Trophoblast cell (in vitro differentiated cells and primary cell): ENCODE measurements at regions not wholly inside any gene's neighbourhood (a gene's known extent, or its start where the extent isn't known, plus 50 kb on each side); places are given as distances from the start of the nearest gene placed in this dataset.
"Not testable (repeated sequence)": the region's sequence is repeated elsewhere in the genome, so short reads cannot be mapped to it uniquely, and the experiment has no call there.

Experiments
- DNase-seq, 2 donors: peaks; one replicate each; pipeline ENCODE4 v3.0.0-alpha.2; 2016
- H2AFZ ChIP-seq: 2 replicates; pipeline ENCODE4 v1.6.1; 2013; ENCODE audit warnings: low read length, moderate library complexity, mild to moderate bottlenecking; ENCODE audit not compliant: insufficient read depth, poor library complexity
- H2AK5ac ChIP-seq: 2 replicates; pipeline ENCODE4 v1.6.1; 2013; ENCODE audit warnings: mild to moderate bottlenecking, low read length
- H2BK120ac ChIP-seq: 2 replicates; pipeline ENCODE4 v1.6.1; 2013; ENCODE audit warnings: low read length, mild to moderate bottlenecking, moderate library complexity; ENCODE audit not compliant: insufficient read depth, poor library complexity
- H2BK12ac ChIP-seq: 2 replicates; pipeline ENCODE4 v1.6.1; 2013; ENCODE audit warnings: mild to moderate bottlenecking, low read length, moderate library complexity
- H2BK5ac ChIP-seq: 2 replicates; pipeline ENCODE4 v1.6.1; 2013; ENCODE audit warnings: low read length, low read depth, moderate library complexity, mild to moderate bottlenecking; ENCODE audit not compliant: poor library complexity
- H3K14ac ChIP-seq: 2 replicates; pipeline ENCODE4 v1.6.1; 2013; ENCODE audit warnings: mild to moderate bottlenecking, low read length
- H3K18ac ChIP-seq: 2 replicates; pipeline ENCODE4 v1.6.1; 2013; ENCODE audit warnings: mild to moderate bottlenecking, low read length
- H3K23ac ChIP-seq: 2 replicates; pipeline ENCODE4 v1.6.1; 2013; ENCODE audit warnings: low read length
- H3K27ac ChIP-seq: 2 replicates; pipeline ENCODE4 v1.5.1; 2013; ENCODE audit warnings: low read depth, mild to moderate bottlenecking, inconsistent platforms, low read length, moderate library complexity
- H3K27me3 ChIP-seq: 2 replicates; pipeline ENCODE4 v1.6.1; 2013; ENCODE audit warnings: inconsistent platforms, mild to moderate bottlenecking, low read length, moderate library complexity; ENCODE audit not compliant: insufficient read depth
- H3K36me3 ChIP-seq, 2 experiments: 1 replicate in 1 of 2; 2 replicates in 1 of 2; pipeline ENCODE4 v1.6.1; 2013; ENCODE audit warnings: low read length in 2 of 2, mild to moderate bottlenecking in 2 of 2, moderate library complexity in 1 of 2; ENCODE audit not compliant: insufficient read depth in 2 of 2, control insufficient read depth in 1 of 2
- H3K4ac ChIP-seq: 2 replicates; pipeline ENCODE4 v1.6.1; 2013; ENCODE audit warnings: low read depth, mild to moderate bottlenecking, low read length, moderate library complexity
- H3K4me1 ChIP-seq, 2 experiments: 1 replicate in 1 of 2; 2 replicates in 1 of 2; pipeline ENCODE4 v1.6.1; 2013; ENCODE audit warnings: low read length in 2 of 2, mild to moderate bottlenecking in 2 of 2, moderate library complexity in 1 of 2; ENCODE audit not compliant: insufficient read depth in 2 of 2, control insufficient read depth in 1 of 2
- H3K4me2 ChIP-seq: 2 replicates; pipeline ENCODE4 v1.6.1; 2013; ENCODE audit warnings: inconsistent platforms, mild to moderate bottlenecking, low read length, moderate library complexity
- H3K4me3 ChIP-seq: 2 replicates; pipeline ENCODE4 v1.5.1; 2013; ENCODE audit warnings: mild to moderate bottlenecking, low read depth, low read length, inconsistent platforms
- H3K79me1 ChIP-seq: one replicate; pipeline ENCODE4 v1.6.1; 2013; ENCODE audit warnings: low read length
- H3K79me2 ChIP-seq: 2 replicates; pipeline ENCODE4 v1.6.1; 2013; ENCODE audit warnings: low read length, mild to moderate bottlenecking; ENCODE audit not compliant: control insufficient read depth, insufficient read depth, poor library complexity
- H3K9ac ChIP-seq: 2 replicates; pipeline ENCODE4 v1.6.1; 2013; ENCODE audit warnings: mild to moderate bottlenecking, low read length
- H3K9me3 ChIP-seq: 2 replicates; pipeline ENCODE4 v1.6.1; 2013; ENCODE audit warnings: low read depth, mild to moderate bottlenecking, control low read depth, inconsistent platforms, low read length; ENCODE audit not compliant: insufficient read depth
- H4K12ac ChIP-seq: 2 replicates; pipeline ENCODE4 v1.6.1; 2013; ENCODE audit warnings: low read depth, mild to moderate bottlenecking, low read length, moderate library complexity
- H4K8ac ChIP-seq: 2 replicates; pipeline ENCODE4 v1.6.1; 2013; ENCODE audit warnings: low read depth, mild to moderate bottlenecking, low read length, moderate library complexity
- H4K91ac ChIP-seq: one replicate; pipeline ENCODE4 v1.6.1; 2013; ENCODE audit warnings: low read depth, mild to moderate bottlenecking, low read length, moderate library complexity
- WGBS: extraction: QIAGEN DNeasy Blood & Tissue Kit; methylation state at CpG from one replicate; pipeline ENCODE4 v1.1.7; 2013; ENCODE audit warnings: missing lambda C conversion rate; ENCODE audit not compliant: insufficient read length, insufficient coverage; ENCODE audit errors: extremely low coverage; 5-methylcytosine and 5-hydroxymethylcytosine counted together

DNA sequence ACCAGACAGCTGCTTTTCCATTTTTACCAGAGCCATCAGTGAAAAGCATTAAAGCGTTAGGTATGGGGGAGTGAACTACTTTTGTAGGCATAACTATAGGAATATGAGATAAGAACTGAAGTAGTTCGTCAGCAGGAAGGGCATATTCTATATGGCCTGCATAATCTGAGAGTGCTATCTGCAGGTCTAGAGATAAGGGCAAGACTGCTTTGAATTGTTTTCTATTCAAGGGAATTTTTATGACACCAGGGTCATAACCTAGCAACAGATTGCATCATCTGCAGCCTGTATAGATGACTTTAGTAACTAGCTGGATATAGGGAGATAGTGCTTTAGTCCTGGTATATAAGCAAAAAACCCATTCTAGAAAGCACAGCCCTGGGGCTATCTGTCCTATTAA lies 437.3 kb upstream of the HTR1E start:
- Histone ChIP-seq H3K79me1 (peaks cover 11% of the 10 kb centered on the region), H3K36me3 (peaks cover 1 to 5% of the 10 kb centered on the region in 2 experiments), H3K4me3 (no peak overlapping the region), H4K91ac (no peak overlapping the region), H3K9me3 (peaks cover 7% of the 10 kb centered on the region), H3K4me2 (no peak overlapping the region), H3K18ac (no peak overlapping the region), H2BK120ac (no peak overlapping the region), H3K79me2 (peaks cover 2% of the 10 kb centered on the region), H3K27me3 (no peaks in the 10 kb centered on the region), H2AFZ (no peak overlapping the region), H2AK5ac (no peak overlapping the region), H3K23ac (no peak overlapping the region), H3K4me1 (peaks cover 6 to 7% of the 10 kb centered on the region in 2 experiments), H3K9ac (no peak overlapping the region), H3K14ac (no peak overlapping the region), H2BK12ac (no peak overlapping the region), H3K27ac (peak overlapping the region; percentile 51), H4K8ac (no peak overlapping the region), H4K12ac (no peak overlapping the region), H3K4ac (no peak overlapping the region), H2BK5ac (no peak overlapping the region)
- DNase-seq = peak; percentile 89 to 98
- no CpG with 5 or more reads among the region's 2 CpGs for WGBS

DNA sequence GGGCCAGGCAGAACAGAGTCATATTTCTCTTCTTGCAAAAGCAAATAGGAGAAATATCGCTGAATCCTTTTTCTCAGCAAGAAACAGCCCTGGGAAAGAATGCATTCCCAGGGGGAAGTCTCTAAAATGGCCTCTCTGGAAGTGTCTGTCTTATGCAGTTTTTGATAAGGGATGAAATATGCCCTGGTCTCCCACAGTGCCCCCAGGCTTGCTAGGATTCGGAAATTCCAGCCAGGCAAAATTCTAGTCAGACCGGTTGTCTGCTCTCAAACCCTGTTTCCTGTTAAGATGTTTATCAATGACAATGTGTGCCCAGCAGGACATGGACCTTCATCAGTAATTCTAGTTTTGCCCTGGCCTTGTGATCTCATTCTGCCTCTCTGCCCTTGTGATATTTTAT lies 448.3 kb upstream of the HTR1E start:
- no CpG with 5 or more reads among the region's 3 CpGs for WGBS
- H2AK5ac ChIP-seq, H3K4me3 ChIP-seq, H3K4me1 ChIP-seq, H2BK12ac ChIP-seq, H3K9me3 ChIP-seq, H3K9ac ChIP-seq, H2BK5ac ChIP-seq, H4K12ac ChIP-seq, H3K79me1 ChIP-seq, H3K27me3 ChIP-seq, H2AFZ ChIP-seq, H2BK120ac ChIP-seq, H3K79me2 ChIP-seq, H3K14ac ChIP-seq, H3K4ac ChIP-seq, H3K4me2 ChIP-seq, H3K18ac ChIP-seq, H3K23ac ChIP-seq, H3K36me3 ChIP-seq, H4K91ac ChIP-seq, H4K8ac ChIP-seq: not testable (repeated sequence)
- DNase-seq = peak; percentile 67 to 83
- H3K27ac ChIP-seq = peak overlapping the region; percentile 34

DNA sequence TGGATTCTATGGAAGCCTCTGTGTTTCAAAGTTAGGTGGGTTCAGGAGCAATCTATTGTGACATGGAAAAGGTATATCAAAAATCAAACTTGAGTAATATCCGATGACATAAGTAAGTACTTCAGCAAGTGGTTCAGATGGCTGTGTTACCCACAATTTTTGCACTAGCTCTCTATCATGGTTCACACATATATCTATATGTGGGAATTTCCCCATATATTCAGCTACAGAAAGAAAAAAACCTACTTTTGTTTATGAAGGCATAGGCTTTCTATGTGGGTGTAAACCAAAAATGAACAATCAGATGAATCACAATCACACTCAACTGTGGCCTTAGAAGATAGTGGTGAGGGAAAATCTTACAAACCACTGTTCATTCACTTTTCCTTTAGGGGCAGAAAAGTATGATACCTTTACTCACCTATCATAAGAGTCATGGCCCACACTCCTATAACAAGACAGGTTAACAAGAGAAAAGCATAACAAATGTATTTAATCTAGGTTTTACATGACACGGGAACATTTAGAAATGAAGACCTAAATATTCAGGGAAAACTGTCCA lies 449.6 kb upstream of the HTR1E start:
- H3K27ac ChIP-seq = no peak overlapping the region
- no peak overlapping the region for H3K4me3 ChIP-seq
- H2BK120ac ChIP-seq = no peak overlapping the region
- H3K4ac ChIP-seq = no peak overlapping the region
- H3K4me1 ChIP-seq = no peaks in the 10 kb centered on the region
- no peak overlapping the region for H4K8ac ChIP-seq
- no peaks in the 10 kb centered on the region for H3K79me2 ChIP-seq
- peaks cover 2% of the 10 kb centered on the region for H3K9me3 ChIP-seq
- no peak overlapping the region for H3K23ac ChIP-seq
- peaks cover 2% of the 10 kb centered on the region for H3K79me1 ChIP-seq
- no peak overlapping the region for H3K4me2 ChIP-seq
- H3K36me3 ChIP-seq = peaks cover 0 to 3% of the 10 kb centered on the region in 2 experiments
- H3K9ac ChIP-seq = no peak overlapping the region
- H4K91ac ChIP-seq = peak overlapping the region; percentile 14
- no CpG with 5 or more reads among the region's 2 CpGs for WGBS
- no peak overlapping the region for H2AFZ ChIP-seq
- no peak overlapping the region for H3K14ac ChIP-seq
- H2AK5ac ChIP-seq = no peak overlapping the region
- no peaks in the 10 kb centered on the region for H3K27me3 ChIP-seq
- no peak overlapping the region for H2BK5ac ChIP-seq
- DNase-seq = no peak
- no peak overlapping the region for H2BK12ac ChIP-seq
- H4K12ac ChIP-seq = no peak overlapping the region
- no peak overlapping the region for H3K18ac ChIP-seq

DNA sequence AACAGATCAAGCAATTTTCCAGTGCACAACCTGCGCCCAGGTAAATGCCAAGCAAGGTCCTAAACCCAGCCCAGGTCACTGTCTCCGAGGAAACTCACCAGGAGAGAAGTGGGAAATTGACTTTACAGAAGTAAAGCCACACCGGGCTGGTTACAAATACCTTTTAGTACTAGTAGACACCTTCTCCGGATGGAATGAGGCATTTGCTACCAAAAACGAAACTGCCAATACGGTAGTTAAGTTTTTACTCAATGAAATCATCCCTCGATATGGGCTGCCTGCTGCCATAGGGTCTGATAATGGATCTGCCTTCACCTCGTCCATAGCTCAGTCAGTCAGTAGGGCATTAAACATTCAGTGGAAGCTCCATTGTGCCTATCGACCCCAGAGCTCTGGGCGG lies 459.0 kb upstream of the HTR1E start:
- not testable (repeated sequence) for H2BK120ac ChIP-seq, H2BK5ac ChIP-seq, H3K14ac ChIP-seq, H3K27me3 ChIP-seq, H3K4me3 ChIP-seq, H3K9me3 ChIP-seq, H3K4me1 ChIP-seq, DNase-seq, H3K4me2 ChIP-seq, H3K79me1 ChIP-seq, H3K18ac ChIP-seq, H3K9ac ChIP-seq, H3K4ac ChIP-seq, H2AFZ ChIP-seq, H4K8ac ChIP-seq, H2AK5ac ChIP-seq, H3K79me2 ChIP-seq, H3K36me3 ChIP-seq, H3K27ac ChIP-seq, H4K12ac ChIP-seq, H3K23ac ChIP-seq, H4K91ac ChIP-seq
- WGBS = no CpG with 5 or more reads among the region's 10 CpGs
- peak overlapping the region; percentile 29 for H2BK12ac ChIP-seq
